ENCODE measurements at regions not wholly inside any gene's neighbourhood (a gene's known extent, or its start where the extent isn't known, plus 50 kb on each side); places are given as distances from the start of the nearest gene placed in this dataset.

GRCh38 chr9:118419676-118420075 lies 715.5 kb downstream of the TLR4 start (continued):
- TF ChIP-seq FOXK2 (IDR thresholded peaks at IDR 0.05), result no peak
- no peak for TF ChIP-seq TBL1XR1 (IDR thresholded peaks at IDR 0.05; ENCODE audit: low read depth, low read length)
- TF ChIP-seq ZBTB11 (CRISPR knock-in tag; IDR thresholded peaks at IDR 0.05), result no peak
- no peak for TF ChIP-seq PRDM15 (CRISPR knock-in tag; IDR thresholded peaks at IDR 0.05)
- TF ChIP-seq SP1 (IDR thresholded peaks at IDR 0.05; ENCODE audit: low read depth, low read length), result no peak
- TF ChIP-seq SIN3A (IDR thresholded peaks at IDR 0.05; ENCODE audit: low read depth, low read length), result no peak
- no peak for TF ChIP-seq ATF3 (IDR thresholded peaks at IDR 0.05; ENCODE audit: borderline replicate concordance, extremely low read depth, low read depth, low read length)
- no peak for TF ChIP-seq ETV6 (conservative IDR thresholded peaks at IDR 0.05 in 1 of 2, IDR thresholded peaks at IDR 0.05 in 1 of 2; ENCODE audit: borderline replicate concordance in 1 of 2, low read depth in 1 of 2)
- no peak for TF ChIP-seq SMC3 (IDR thresholded peaks at IDR 0.05; ENCODE audit: borderline replicate concordance, low read length)
- TF ChIP-seq EED (IDR thresholded peaks at IDR 0.05; ENCODE audit: low read depth), result no peak
- TF ChIP-seq ESRRA (IDR thresholded peaks at IDR 0.05; ENCODE audit: low read length), result no peak
- TF ChIP-seq PBX3 (IDR thresholded peaks at IDR 0.05; ENCODE audit: insufficient replicate concordance, low read depth, low read length), result no peak

Data from GM12878 (cell line).